ENCODE measurements at regions not wholly inside any gene's neighbourhood (a gene's known extent, or its start where the extent isn't known, plus 50 kb on each side); places are given as distances from the start of the nearest gene placed in this dataset.

GRCh38 chr1:5765483-5765882, 226.7 kb downstream of the NPHP4 start:
- no peak for TF ChIP-seq TCF12 (IDR thresholded peaks at IDR 0.05; ENCODE audit: low read depth)
- TF ChIP-seq YY1 (IDR thresholded peaks at IDR 0.05; ENCODE audit: low read depth): no peak
- TF ChIP-seq NFIC (IDR thresholded peaks at IDR 0.05): no peak
- no peak for TF ChIP-seq REST (IDR thresholded peaks at IDR 0.05; ENCODE audit: low read depth)

- no peak for TF ChIP-seq TCF12 (IDR thresholded peaks at IDR 0.05; ENCODE audit: low read depth)
- no peak for TF ChIP-seq TAF1 (IDR thresholded peaks at IDR 0.05; ENCODE audit: low read depth)
- TF ChIP-seq FOXM1 (IDR thresholded peaks at IDR 0.05; ENCODE audit: borderline replicate concordance, low read depth): no peak
- TF ChIP-seq EGR1 (IDR thresholded peaks at IDR 0.05): no peak
- no peak for TF ChIP-seq MAX (IDR thresholded peaks at IDR 0.05)
- TF ChIP-seq REST (IDR thresholded peaks at IDR 0.05; ENCODE audit: low read depth): no peak
- TF ChIP-seq NFIC (IDR thresholded peaks at IDR 0.05): no peak
- TF ChIP-seq RAD21 (IDR thresholded peaks at IDR 0.05; ENCODE audit: low read depth): no peak
- no peak for TF ChIP-seq YY1 (IDR thresholded peaks at IDR 0.05; ENCODE audit: low read depth)
Observed at GRCh38 chr1:5764959-5765358, 227.3 kb downstream of the NPHP4 start.

- TF ChIP-seq MAX (IDR thresholded peaks at IDR 0.05) (no peak), CREB1 (IDR thresholded peaks at IDR 0.05; ENCODE audit: low read depth) (no peak), EGR1 (IDR thresholded peaks at IDR 0.05) (no peak), USF1 (IDR thresholded peaks at IDR 0.05) (no peak), ZBTB7A (IDR thresholded peaks at IDR 0.05; ENCODE audit: low read depth) (no peak), CEBPB (IDR thresholded peaks at IDR 0.05) (no peak), RAD21 (IDR thresholded peaks at IDR 0.05; ENCODE audit: low read depth) (no peak), TCF12 (IDR thresholded peaks at IDR 0.05; ENCODE audit: low read depth) (no peak), TEAD4 (IDR thresholded peaks at IDR 0.05) (no peak), REST (IDR thresholded peaks at IDR 0.05; ENCODE audit: low read depth) (no peak), TAF1 (IDR thresholded peaks at IDR 0.05; ENCODE audit: low read depth) (no peak), FOXM1 (IDR thresholded peaks at IDR 0.05; ENCODE audit: borderline replicate concordance, low read depth) (no peak), EP300 (IDR thresholded peaks at IDR 0.05; ENCODE audit: borderline replicate concordance) (no peak), YY1 (IDR thresholded peaks at IDR 0.05; ENCODE audit: low read depth) (no peak), NFIC (IDR thresholded peaks at IDR 0.05) (no peak)
Observed at GRCh38 chr1:5764464-5764863, 227.8 kb downstream of the NPHP4 start.

GRCh38 chr1:5763696-5764370, 228.4 kb downstream of the NPHP4 start:
- TF ChIP-seq YY1 (IDR thresholded peaks at IDR 0.05; ENCODE audit: low read depth): no peak
- no peak for TF ChIP-seq RAD21 (IDR thresholded peaks at IDR 0.05; ENCODE audit: low read depth)
- no peak for TF ChIP-seq EGR1 (IDR thresholded peaks at IDR 0.05)
- no peak for TF ChIP-seq ZBTB7A (IDR thresholded peaks at IDR 0.05; ENCODE audit: low read depth)
- TF ChIP-seq USF1 (IDR thresholded peaks at IDR 0.05): no peak
- TF ChIP-seq CEBPB (IDR thresholded peaks at IDR 0.05): no peak
- TF ChIP-seq TCF12 (IDR thresholded peaks at IDR 0.05; ENCODE audit: low read depth): no peak
- no peak for TF ChIP-seq CREB1 (IDR thresholded peaks at IDR 0.05; ENCODE audit: low read depth)
- no peak for TF ChIP-seq EP300 (IDR thresholded peaks at IDR 0.05; ENCODE audit: borderline replicate concordance)

Data from Ishikawa (cell line).